ENCODE measurements at regions not wholly inside any gene's neighbourhood (a gene's known extent, or its start where the extent isn't known, plus 50 kb on each side); places are given as distances from the start of the nearest gene placed in this dataset.
"Not testable (repeated sequence)": the region's sequence is repeated elsewhere in the genome, so short reads cannot be mapped to it uniquely, and the experiment has no call there.

DNA sequence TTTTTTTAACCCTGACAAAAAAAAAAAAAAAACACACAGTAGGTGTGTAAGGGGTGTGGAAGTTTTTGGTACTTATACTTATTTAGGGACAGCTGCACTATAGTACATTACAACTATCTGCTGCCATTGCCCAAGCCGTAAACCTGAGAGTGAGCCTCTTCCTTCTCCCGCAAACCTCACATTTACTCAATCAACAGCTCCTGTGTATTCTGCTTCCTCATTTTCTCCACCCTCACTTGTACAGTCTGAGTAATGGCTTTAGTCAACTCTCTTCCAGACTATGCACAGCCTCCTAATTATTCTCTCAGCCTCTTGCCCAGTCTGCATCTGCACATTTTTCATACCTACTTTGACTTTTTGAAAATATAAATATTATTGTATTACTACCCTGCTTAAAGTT is 362.0 kb downstream of the ADAM29 start:
- H3K4me3 ChIP-seq (ENCODE audit: insufficient read depth, low read depth, low read length): no peak overlapping the region
- no peaks in the 10 kb centered on the region for H3K36me3 ChIP-seq (replicated peaks; ENCODE audit: control insufficient read depth, insufficient read depth, low read length)
- no peak for DNase-seq
- no peaks in the 10 kb centered on the region for H3K27me3 ChIP-seq (ENCODE audit: control insufficient read depth, insufficient read depth, low read length)

DNA sequence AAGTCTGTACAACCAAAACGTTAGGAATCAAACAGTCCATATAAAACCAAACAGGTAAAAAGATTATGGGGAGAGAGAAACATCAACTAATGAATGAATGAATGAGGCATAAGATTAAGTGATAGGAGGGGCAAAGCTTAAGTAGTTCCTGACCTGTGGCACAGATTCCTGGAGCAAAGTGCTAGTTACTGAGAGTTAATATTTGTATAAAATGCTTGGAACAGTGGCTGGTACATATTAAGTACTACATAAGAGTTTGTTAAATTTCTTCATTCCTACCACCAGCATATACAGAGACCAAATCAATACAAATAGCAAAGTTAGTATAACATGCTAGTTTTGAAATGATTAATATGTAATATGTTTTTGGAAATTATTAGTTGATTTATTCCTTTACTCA is 363.7 kb downstream of the ADAM29 start:
- Histone ChIP-seq H3K27me3 (ENCODE audit: control insufficient read depth, insufficient read depth, low read length) (no peaks in the 10 kb centered on the region), H3K36me3 (replicated peaks; ENCODE audit: control insufficient read depth, insufficient read depth, low read length) (no peaks in the 10 kb centered on the region)

DNA sequence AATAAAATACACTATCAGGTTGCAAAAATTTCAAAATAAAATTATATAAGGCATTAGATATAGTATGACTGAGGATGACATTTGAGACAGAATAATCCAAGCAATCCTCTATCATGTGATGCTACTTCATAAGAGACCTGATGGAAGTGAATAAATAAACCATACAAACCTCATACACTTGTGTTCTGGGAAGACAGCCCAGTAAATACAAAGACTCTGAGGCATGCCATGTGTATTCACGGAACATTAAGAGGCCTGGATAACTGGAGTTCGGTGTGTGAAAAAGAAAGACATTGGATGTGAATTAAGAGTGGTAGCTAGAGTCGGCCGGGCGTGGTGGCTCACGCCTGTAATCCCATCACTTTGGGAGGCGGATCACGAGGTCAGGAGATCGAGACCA is 364.2 kb downstream of the ADAM29 start:
- no peak for DNase-seq
- Histone ChIP-seq H3K4me3 (ENCODE audit: insufficient read depth, low read depth, low read length) (no peak overlapping the region), H3K36me3 (replicated peaks; ENCODE audit: control insufficient read depth, insufficient read depth, low read length) (no peaks in the 10 kb centered on the region)

More for the DNA sequence above, 363.7 kb downstream of the ADAM29 start:
- DNase-seq: no peak
- no peak overlapping the region for H3K4me3 ChIP-seq (ENCODE audit: insufficient read depth, low read depth, low read length)

DNA sequence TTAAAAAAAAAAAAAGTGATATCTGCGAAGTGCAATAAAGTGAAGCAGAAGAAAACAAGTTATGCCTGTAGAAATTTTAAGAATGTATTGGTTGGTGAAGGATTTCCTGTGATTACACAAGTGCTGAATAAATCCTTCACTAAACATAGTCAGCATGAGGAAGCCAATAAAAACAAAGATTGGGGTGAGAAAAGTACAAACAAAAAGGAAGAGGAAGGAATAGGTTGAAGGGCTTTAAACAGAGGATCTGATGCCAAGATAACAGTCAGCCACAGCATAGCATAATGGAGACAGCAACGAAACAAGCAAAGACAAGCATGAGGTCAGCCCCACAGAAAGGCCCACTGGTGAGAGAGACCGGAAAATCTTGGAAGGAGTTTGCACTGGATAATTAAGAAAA is 372.2 kb downstream of the ADAM29 start:
- DNase-seq: no peak
- Histone ChIP-seq H3K36me3 (replicated peaks; ENCODE audit: control insufficient read depth, insufficient read depth, low read length) (no peaks in the 10 kb centered on the region), H3K27me3 (ENCODE audit: control insufficient read depth, insufficient read depth, low read length) (no peaks in the 10 kb centered on the region), H3K4me3 (ENCODE audit: insufficient read depth, low read depth, low read length) (no peak overlapping the region)

More for the DNA sequence above, 364.2 kb downstream of the ADAM29 start:
- H3K27me3 ChIP-seq (ENCODE audit: control insufficient read depth, insufficient read depth, low read length): no peaks in the 10 kb centered on the region

DNA sequence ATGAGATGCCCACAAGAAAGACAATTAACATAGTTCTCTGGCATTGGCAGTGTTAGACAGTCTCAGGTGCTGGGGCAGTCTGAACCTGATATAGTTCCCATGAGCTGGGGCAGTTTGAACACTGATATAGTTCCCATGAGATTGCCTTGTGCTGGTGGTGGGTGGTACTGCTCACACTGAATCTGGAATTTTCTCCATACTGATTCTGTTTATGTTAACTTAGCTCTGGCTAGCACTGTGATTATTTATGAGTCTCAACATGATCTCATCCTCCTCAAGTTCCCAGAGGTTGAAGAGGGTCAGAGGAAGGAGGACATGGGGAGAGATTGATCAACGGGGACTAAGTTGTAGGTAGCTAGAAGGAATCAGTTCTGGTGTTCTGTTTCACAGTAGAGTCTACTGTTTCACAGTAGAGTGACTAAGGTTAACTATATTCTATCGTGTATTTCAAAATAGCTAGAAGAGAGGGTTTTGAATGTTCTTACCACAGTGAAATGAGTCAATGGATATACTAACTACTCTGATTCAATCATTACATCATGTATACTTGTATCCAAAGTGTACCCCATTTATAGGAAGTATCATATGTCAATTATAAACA is 379.9 kb downstream of the ADAM29 start:
- no peak overlapping the region for H3K4me3 ChIP-seq (ENCODE audit: insufficient read depth, low read depth, low read length)
- no peak for DNase-seq
- no peaks in the 10 kb centered on the region for H3K36me3 ChIP-seq (replicated peaks; ENCODE audit: control insufficient read depth, insufficient read depth, low read length)
- no peaks in the 10 kb centered on the region for H3K27me3 ChIP-seq (ENCODE audit: control insufficient read depth, insufficient read depth, low read length)

DNA sequence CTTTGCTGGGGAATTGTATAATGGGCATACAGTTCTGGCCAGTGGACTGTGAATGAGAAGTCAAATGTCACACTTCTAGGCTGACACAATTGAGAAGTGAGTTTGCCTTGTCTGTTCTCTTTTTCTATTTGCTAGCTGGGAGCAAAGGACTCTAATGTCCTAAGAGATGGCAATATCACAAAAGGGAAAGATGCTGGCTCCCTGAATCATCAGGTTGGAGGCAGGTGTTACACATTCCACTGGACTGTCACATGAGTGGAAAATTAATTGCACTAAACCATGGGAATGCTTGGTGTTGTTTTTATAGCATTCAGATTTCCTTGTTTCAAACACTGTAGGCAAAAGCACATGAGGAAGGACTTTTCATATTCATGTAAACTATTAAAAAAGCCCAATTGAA is 388.3 kb downstream of the ADAM29 start:
- DNase-seq: no peak
- H3K36me3 ChIP-seq (replicated peaks; ENCODE audit: control insufficient read depth, insufficient read depth, low read length): no peaks in the 10 kb centered on the region
- no peaks in the 10 kb centered on the region for H3K27me3 ChIP-seq (ENCODE audit: control insufficient read depth, insufficient read depth, low read length)
- no peak overlapping the region for H3K4me3 ChIP-seq (ENCODE audit: insufficient read depth, low read depth, low read length)

DNA sequence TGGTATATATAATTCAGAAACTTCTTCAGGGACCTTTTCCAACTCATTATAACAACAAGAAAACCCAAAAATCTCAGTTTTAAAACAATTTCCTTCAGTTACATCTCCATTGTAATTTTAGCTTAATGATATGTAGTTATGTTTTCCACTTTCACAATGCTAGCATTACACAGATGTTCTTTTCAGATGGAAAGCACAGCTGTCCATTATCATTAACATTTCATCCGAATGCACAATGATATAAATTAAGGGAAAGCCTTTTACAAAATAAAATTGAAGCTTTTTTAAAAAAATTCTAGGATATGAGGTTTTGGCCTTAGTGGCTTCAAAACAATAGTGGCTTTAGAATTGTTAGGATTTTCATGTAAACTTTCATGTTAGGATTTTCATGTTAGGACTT is 389.2 kb downstream of the ADAM29 start:
- no peaks in the 10 kb centered on the region for H3K27me3 ChIP-seq (ENCODE audit: control insufficient read depth, insufficient read depth, low read length)
- H3K4me3 ChIP-seq (ENCODE audit: insufficient read depth, low read depth, low read length): no peak overlapping the region
- DNase-seq: no peak
- H3K36me3 ChIP-seq (replicated peaks; ENCODE audit: control insufficient read depth, insufficient read depth, low read length): no peaks in the 10 kb centered on the region

DNA sequence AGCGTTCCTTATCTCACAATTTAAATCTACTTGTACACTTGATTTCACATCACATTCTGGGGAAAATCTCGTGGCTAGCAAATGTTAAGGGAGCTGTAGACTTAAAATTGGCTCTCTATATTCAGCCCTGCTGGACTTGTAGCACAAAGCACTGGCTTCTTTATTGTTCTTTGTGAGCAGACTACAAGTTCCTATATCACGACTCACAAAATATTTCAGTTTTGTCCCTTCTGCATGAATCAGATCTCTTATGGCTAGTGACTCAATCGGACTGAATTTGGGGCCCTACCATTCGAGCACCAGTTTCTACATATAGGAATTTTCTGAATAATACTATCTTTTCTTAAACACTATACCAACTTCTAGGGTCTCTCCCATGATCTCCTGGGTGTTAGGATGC is 390.1 kb downstream of the ADAM29 start:
- H3K27me3 ChIP-seq (ENCODE audit: control insufficient read depth, insufficient read depth, low read length): no peaks in the 10 kb centered on the region
- no peak overlapping the region for H3K4me3 ChIP-seq (ENCODE audit: insufficient read depth, low read depth, low read length)
- no peak for DNase-seq
- H3K36me3 ChIP-seq (replicated peaks; ENCODE audit: control insufficient read depth, insufficient read depth, low read length): no peaks in the 10 kb centered on the region

DNA sequence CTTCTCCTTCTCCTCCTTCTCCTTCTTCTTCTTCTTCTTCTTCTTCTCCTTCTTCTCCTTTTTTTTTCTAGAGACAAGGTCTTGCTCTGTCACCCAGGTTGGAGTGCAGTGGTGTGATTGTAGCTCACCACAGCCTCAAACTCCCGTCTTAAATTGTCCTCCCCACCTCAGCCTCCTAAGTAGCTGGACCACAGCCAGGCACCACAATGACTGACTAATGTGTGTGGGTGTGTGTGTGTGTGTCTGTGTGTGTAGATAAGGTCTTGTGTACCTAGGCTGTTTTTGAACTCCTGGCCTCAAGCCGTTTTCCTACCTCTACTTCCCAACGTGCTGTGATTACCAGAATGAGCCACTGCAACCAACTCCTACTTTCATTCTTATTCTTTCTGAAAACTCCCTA is 390.9 kb downstream of the ADAM29 start:
- no peak for DNase-seq
- Histone ChIP-seq H3K4me3 (ENCODE audit: insufficient read depth, low read depth, low read length) (no peak overlapping the region), H3K36me3 (replicated peaks; ENCODE audit: control insufficient read depth, insufficient read depth, low read length) (no peaks in the 10 kb centered on the region), H3K27me3 (ENCODE audit: control insufficient read depth, insufficient read depth, low read length) (no peaks in the 10 kb centered on the region)

DNA sequence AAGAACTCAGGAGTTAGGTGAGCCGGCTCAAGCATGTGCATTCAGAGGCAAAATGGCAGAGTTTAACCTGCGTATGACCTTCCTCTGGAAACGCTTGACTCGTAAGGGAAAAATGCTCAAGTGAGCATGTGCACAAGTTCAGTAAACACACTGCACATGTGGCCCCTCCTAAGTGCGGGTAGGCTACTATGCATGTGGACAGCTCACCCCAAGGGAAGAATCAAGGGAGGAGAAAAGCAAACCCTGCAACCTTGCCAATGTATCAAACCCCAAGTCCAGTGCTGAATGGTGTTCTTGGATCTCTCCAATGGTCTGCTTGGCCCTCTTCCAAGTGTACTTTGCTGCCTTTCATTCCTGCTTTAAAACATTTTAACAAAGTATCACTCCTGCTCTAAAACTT is 407.1 kb downstream of the ADAM29 start:
- H3K27me3 ChIP-seq (ENCODE audit: control insufficient read depth, insufficient read depth, low read length): no peaks in the 10 kb centered on the region
- no peak for DNase-seq
- H3K4me3 ChIP-seq (ENCODE audit: insufficient read depth, low read depth, low read length): no peak overlapping the region
- H3K36me3 ChIP-seq (replicated peaks; ENCODE audit: control insufficient read depth, insufficient read depth, low read length): no peaks in the 10 kb centered on the region

DNA sequence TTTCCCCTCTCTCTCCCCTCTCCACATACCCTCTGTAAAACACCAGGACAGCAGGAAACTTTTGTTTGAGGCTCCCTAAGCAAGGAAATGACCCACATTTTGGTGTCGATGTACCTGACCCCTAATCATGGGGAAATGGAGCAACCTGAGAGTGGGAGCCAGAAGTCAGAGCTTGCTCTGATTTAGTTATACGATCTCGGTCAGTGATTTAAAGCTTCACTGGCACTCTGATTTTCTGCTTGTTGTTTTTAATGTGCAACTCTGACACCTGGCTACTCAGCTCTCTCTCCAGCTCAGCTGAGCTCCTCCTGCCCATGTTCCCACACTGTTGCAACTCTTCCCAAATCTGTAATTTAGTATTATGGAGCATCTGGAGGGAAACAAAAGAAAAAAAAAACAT is 408.6 kb downstream of the ADAM29 start:
- no peak for DNase-seq
- H3K27me3 ChIP-seq (ENCODE audit: control insufficient read depth, insufficient read depth, low read length): no peaks in the 10 kb centered on the region
- H3K4me3 ChIP-seq (ENCODE audit: insufficient read depth, low read depth, low read length): no peak overlapping the region
- H3K36me3 ChIP-seq (replicated peaks; ENCODE audit: control insufficient read depth, insufficient read depth, low read length): no peaks in the 10 kb centered on the region

DNA sequence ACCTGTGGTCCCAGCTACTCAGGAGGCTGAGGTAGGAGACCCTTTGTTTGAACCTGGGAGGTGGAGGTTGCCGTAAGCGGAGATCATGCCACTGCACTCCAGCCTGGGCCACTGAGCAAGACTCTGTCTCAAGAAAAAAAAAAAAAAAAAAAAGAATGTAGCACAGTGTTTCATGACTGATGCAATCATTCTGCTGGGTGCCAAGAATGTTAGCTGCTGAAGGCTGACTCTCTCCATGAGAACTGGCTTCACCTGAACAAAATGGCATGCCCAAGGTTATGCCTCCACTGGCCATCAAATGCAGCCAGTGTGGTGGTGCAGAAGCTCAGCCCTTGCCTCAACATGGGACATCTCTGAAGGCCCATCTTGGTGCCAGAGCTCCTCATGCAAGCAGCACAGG is 412.1 kb downstream of the ADAM29 start:
- no peak for DNase-seq
- H3K36me3 ChIP-seq (replicated peaks; ENCODE audit: control insufficient read depth, insufficient read depth, low read length): no peaks in the 10 kb centered on the region
- H3K4me3 ChIP-seq (ENCODE audit: insufficient read depth, low read depth, low read length): no peak overlapping the region
- H3K27me3 ChIP-seq (ENCODE audit: control insufficient read depth, insufficient read depth, low read length): no peaks in the 10 kb centered on the region

DNA sequence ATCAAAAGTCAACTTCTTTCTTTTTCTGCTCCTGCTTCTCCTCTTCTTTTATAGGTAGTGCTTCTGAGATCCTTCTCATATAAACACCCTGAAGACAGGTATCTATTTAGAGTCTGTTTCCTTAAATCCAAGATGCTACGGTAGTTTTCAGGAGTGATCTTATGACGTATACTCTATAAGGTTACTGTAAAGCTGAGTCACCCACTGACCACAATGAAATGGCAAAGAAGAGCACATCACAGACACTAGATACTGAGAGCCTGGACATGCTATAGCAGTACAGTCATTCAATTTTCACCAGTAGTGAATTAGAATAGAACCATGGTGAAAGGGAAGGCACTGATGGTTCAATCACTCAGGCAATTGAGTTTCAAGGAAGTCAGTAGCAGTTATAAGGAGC is 412.5 kb downstream of the ADAM29 start:
- H3K4me3 ChIP-seq (ENCODE audit: insufficient read depth, low read depth, low read length): no peak overlapping the region
- DNase-seq: no peak

DNA sequence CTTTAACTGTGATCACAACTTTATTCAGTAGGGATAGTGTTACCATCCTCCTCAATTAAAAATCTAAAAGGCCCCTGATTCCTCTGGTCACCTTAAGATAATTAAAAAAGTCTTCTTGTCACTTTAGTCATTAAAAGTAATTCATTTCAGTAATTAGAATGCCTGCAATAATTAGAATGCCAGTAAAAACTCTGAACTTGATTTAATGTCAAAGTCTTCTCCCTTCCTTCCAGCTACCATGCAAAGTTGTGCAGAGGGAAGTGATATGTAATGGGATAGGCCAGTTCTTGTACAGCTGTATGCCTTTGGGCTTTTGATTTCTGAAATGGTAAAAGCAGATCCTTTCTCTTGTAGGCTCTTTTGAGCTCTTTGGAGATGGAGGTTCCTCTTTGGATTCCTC is 417.2 kb downstream of the ADAM29 start:
- H3K36me3 ChIP-seq (replicated peaks; ENCODE audit: control insufficient read depth, insufficient read depth, low read length): no peaks in the 10 kb centered on the region
- DNase-seq: no peak
- H3K4me3 ChIP-seq (ENCODE audit: insufficient read depth, low read depth, low read length): no peak overlapping the region
- H3K27me3 ChIP-seq (ENCODE audit: control insufficient read depth, insufficient read depth, low read length): no peaks in the 10 kb centered on the region

More for the DNA sequence above, 412.5 kb downstream of the ADAM29 start:
- no peaks in the 10 kb centered on the region for H3K27me3 ChIP-seq (ENCODE audit: control insufficient read depth, insufficient read depth, low read length)
- no peaks in the 10 kb centered on the region for H3K36me3 ChIP-seq (replicated peaks; ENCODE audit: control insufficient read depth, insufficient read depth, low read length)

DNA sequence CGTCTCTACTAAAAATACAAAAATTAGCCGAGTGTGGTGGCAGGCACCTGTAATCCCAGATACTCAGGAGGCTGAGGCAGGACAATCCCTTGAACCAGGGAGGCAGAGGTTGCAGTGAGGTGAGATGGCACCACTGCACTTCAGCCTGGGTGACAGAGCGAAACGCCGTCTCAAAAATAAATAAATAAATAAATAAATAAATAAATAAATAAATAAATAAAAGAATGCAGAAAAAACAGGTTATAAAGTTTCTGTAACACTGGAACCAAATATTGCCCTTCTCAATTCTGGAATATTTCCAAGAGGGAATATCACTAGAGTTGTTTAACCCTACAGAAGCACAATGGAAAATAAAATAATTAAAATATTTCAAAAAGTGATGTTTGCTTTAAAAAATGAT is 418.4 kb downstream of the ADAM29 start:
- H3K27me3 ChIP-seq (ENCODE audit: control insufficient read depth, insufficient read depth, low read length); H3K36me3 ChIP-seq (replicated peaks; ENCODE audit: control insufficient read depth, insufficient read depth, low read length); H3K4me3 ChIP-seq (ENCODE audit: insufficient read depth, low read depth, low read length): not testable (repeated sequence)

DNA sequence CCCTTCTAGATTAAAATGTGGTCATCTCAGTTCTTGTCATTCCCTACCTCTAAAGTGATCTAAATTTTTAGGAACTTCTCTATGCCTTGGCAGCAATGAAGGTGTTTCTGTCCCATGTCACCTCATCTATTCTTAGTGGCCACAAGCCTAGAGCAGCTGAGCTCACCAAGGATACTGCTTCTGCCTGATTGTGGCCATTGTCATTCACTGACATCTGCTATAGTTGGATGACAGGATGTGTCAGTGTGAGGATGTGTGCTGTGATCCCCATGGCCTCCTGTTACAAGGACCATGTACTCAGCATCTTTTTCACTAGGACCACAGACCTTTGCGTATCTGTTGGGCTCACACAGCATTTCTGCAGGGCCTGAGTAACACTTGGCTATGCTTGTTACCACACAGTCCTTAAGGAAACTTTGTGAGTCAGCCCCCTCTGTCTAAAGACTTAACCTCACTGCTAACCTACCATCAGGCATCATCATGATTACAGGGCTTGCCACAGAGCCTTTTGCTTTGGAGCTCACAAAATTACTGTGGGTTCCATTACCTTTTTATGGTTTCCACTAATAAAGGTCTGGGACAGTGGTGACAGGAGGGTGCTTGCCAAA is 421.0 kb downstream of the ADAM29 start:
- no peaks in the 10 kb centered on the region for H3K27me3 ChIP-seq (ENCODE audit: control insufficient read depth, insufficient read depth, low read length)
- no peaks in the 10 kb centered on the region for H3K36me3 ChIP-seq (replicated peaks; ENCODE audit: control insufficient read depth, insufficient read depth, low read length)
- no peak for DNase-seq
- no peak overlapping the region for H3K4me3 ChIP-seq (ENCODE audit: insufficient read depth, low read depth, low read length)

More for the DNA sequence above, 418.4 kb downstream of the ADAM29 start:
- DNase-seq: not testable (repeated sequence)
